Fibroblast of mammary gland (primary cell): ENCODE measurements at regions not wholly inside any gene's neighbourhood (a gene's known extent, or its start where the extent isn't known, plus 50 kb on each side); places are given as distances from the start of the nearest gene placed in this dataset.

Source experiments
- DNase-seq: peaks from one replicate; pipeline ENCODE4 v3.0.0-alpha.2; 2010; ENCODE audit warnings: low read depth
- H3K4me3 ChIP-seq: 2 replicates; pipeline ENCODE4 v1.5.1; 2011; ENCODE audit warnings: low read depth, mild to moderate bottlenecking, low read length, moderate library complexity; ENCODE audit not compliant: control insufficient read depth
- CTCF ChIP-seq: conservative IDR thresholded peaks from 2 replicates; pipeline ENCODE4 v1.5.1; 2011; ENCODE audit warnings: low read depth, low read length, inconsistent platforms; ENCODE audit not compliant: control insufficient read depth, insufficient read depth

- H3K4me3 ChIP-seq: no peak overlapping the region
- TF ChIP-seq CTCF: no peak
- no peak for DNase-seq
These were observed 738.7 kb downstream of the EPHA4 start for GRCh38 chr2:220833446-220833845.

- DNase-seq: peak; percentile 48
- no peak for TF ChIP-seq CTCF
- no peak overlapping the region for H3K4me3 ChIP-seq
These were observed 736.5 kb downstream of the EPHA4 start for GRCh38 chr2:220835583-220835982.

- H3K4me3 ChIP-seq: no peak overlapping the region
- DNase-seq: no peak
- no peak for TF ChIP-seq CTCF
These were observed 734.9 kb downstream of the EPHA4 start for GRCh38 chr2:220837226-220837625.

- no peak for TF ChIP-seq CTCF
- DNase-seq: no peak
- H3K4me3 ChIP-seq: no peak overlapping the region
These were observed 729.0 kb downstream of the EPHA4 start for GRCh38 chr2:220842901-220843665.

GRCh38 chr2:220845766-220846273 lies 726.3 kb downstream of the EPHA4 start:
- no peak overlapping the region for H3K4me3 ChIP-seq
- no peak for TF ChIP-seq CTCF
- DNase-seq: no peak

GRCh38 chr2:220847006-220847405 lies 725.1 kb downstream of the EPHA4 start:
- TF ChIP-seq CTCF: no peak
- peak; percentile 70 for DNase-seq

More at GRCh38 chr2:220847006-220847405, 725.1 kb downstream of the EPHA4 start:
- no peak overlapping the region for H3K4me3 ChIP-seq
